Activated gamma-delta T cell treated with Interleukin-2 at 50 U/mL for 16 hours (primary cell): ENCODE measurements at regions not wholly inside any gene's neighbourhood (a gene's known extent, or its start where the extent isn't known, plus 50 kb on each side); places are given as distances from the start of the nearest gene placed in this dataset.
"Not testable (repeated sequence)": the region's sequence is repeated elsewhere in the genome, so short reads cannot be mapped to it uniquely, and the experiment has no call there.

Experiments used
- DNase-seq: peaks from one replicate; pipeline ENCODE4 v3.0.0-alpha.2; 2020

DNA sequence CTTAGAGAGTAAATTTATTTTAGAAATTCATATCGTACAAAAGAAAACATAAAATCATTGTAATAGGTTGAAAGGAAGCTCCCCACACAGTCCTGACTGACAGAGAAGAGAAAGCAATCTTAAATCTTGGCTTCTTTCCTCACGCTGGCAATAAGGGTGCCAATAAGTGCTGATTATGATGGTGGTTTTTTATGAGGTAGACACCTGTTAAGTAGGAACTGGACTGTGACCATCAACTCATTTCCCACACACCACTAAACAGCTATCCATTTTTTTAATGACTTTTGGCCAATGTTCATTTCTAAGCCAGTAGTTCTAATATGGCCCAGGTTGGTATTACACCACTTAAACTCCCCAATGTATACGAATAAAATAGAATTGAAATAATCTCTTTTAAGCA lies 893.5 kb upstream of the NUDT12 start:
- no peak for DNase-seq

DNA sequence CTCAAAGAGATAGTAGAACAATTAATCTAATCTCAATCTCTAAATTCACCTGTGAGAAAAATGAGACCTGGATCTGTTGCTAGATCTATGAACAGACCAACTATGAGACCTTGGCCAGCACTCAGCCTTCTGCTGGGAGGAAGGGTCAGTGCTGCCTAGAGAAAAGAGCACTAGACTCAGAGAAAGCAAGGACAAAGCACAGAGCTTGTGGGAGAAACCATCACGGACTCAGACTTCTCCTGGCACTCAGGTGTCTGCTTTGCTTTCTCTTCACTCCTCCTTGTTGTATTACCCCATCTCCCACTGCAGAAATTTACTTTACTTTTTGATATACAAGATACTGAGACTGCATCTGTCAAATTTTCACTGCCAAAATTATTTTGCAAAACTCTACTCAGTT lies 890.0 kb upstream of the NUDT12 start:
- no peak for DNase-seq

DNA sequence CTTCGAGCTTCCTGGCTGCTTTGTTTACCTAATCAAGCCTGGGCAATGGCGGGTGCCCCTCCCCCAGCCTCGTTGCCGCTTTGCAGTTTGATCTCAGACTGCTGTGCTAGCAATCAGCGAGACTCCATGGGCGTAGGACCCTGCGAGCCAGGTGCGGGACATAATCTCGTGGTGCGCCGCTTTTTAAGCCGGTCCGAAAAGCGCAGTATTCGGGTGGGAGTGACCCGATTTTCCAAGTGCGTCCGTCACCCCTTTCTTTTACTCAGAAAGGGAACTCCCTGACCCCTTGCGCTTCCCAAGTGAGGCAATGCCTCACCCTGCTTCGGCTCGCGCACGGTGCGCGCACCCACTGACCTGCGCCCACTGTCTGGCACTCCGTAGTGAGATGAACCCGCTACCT lies 889.3 kb upstream of the NUDT12 start:
- DNase-seq, result not testable (repeated sequence)

DNA sequence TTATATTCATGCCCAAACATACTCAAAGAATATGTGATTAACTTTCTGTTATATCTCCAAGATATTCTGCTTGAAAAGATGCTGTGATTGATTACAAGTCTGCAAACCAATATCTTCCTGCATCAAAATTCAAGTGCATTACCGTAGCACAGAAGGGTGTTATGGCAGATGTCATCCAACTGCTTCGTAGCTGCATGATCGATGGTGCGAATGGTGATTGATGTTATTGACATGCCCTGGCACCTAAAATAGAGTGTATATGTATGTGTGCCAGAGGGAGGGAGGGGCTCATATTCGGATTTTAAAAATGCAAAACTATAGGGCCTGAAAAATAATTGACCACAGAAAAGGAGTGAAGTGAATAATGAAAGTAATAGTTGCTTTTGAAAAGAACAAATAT lies 882.1 kb upstream of the NUDT12 start:
- no peak for DNase-seq

- no peak for DNase-seq
These were observed 881.1 kb upstream of the NUDT12 start for GRCh38 chr5:104443706-104444105.

DNA sequence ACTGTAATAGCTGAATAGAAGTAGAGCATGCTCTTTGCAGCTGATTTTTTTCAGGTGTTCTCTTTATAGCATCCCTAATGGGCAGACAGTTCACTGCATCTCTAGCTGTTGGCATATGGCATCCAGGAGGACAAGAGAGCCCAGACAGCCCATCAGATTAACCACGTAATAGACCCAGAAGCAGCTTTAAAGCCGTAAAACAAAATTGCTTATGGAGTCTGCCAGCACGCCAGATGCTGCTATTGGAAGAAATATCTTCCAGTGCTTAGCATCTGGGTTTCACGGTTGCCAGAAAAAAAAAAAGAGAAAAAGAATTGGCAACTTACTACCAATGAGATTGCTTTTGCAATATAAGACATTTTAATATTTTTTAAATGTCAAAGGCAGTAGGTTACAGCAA lies 869.4 kb upstream of the NUDT12 start:
- DNase-seq, result no peak

DNA sequence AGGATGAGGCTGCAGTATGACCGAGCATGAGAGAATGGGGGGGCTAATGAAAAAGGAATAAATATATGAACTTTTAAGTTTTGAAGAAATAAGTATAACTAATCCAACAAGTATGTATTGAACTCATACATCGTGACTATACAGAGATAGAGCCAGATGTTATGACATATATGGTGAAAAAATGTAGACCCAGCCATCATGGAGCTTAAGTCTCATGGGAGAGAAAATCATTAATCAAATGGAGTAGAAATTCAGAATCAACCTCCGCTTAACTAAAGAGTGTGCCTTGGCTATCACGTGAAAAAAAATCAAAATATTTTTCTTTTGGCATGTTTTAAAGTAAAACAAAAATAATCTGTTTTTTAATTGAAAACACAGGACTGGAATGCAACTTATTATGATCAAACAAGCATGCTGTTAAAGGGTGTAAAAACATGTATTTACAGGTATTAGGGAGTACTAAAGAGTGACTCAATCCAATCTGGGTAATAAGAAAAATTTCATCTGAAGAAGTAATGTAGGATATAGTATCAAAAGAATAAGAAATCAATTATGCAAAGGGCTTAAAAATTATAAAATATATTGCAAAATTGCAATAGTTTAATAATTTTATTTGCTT lies 868.5 kb upstream of the NUDT12 start:
- no peak for DNase-seq

DNA sequence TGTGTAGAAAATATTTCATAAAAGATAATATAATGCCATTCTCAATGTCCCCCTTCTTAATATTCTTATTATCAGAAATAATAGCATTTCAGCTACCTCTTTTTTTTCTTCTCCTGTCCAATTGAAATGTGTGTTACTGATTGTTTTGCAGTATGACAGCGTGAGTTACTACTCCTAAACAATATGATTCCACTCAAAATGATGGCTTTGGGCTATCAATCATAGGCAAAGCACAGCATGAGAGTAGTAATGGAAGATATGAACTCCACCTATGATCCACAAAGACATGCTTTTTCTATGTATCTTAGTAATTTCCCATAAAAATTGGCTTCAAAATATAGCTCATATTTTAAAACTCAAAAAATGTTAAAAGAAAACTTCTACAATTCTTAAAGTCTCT lies 867.3 kb upstream of the NUDT12 start:
- no peak for DNase-seq

DNA sequence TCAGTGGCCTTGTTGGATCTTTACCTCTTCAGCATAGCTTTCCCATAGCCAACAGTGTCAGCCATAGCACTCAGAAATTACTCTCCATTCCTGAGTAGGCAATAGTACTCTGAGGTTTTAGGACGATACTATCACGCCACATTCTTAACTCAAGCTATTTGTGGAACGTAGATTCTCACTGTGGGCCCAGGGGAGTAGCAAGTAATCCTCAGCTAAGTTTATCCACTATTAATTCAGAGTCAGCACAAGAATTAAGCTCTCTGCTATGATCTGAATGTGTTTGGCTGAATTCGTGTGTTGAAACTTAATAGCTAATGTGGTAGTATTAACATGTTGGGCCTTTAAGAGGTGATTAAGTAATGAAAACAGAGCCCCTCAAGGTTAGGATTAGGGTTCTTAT lies 858.8 kb upstream of the NUDT12 start:
- no peak for DNase-seq

- no peak for DNase-seq
These were observed 855.5 kb upstream of the NUDT12 start for GRCh38 chr5:104418056-104418455.

DNA sequence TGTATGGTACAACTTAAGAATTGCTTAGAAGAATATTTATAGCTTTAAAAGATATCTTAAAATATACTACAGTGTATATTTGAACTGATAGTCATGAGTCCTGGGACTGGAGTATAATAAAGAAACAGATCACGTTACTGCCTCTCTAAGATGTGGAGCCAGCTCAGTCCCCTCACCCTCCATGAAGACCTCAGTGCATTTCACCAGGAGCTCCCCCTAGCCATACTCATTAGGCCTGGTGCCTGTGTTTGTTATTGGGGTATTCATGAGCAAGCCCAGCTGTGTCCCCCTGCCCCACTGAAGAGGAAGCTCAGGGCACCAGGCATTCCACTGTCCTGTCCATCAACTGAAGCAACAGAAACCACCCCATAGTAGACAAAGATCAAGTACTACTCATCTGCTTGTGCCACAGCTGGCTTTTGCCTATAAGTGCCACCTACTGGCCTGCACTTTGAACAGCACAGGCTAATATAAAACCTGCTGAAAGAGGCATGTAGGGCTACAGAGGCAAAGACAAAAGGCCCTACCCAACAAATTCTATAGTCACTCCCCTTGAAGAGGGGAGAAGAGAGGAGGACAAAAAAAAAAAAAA lies 850.2 kb upstream of the NUDT12 start:
- DNase-seq, result no peak

- DNase-seq, result no peak
These were observed 838.4 kb upstream of the NUDT12 start for GRCh38 chr5:104400941-104401340.

DNA sequence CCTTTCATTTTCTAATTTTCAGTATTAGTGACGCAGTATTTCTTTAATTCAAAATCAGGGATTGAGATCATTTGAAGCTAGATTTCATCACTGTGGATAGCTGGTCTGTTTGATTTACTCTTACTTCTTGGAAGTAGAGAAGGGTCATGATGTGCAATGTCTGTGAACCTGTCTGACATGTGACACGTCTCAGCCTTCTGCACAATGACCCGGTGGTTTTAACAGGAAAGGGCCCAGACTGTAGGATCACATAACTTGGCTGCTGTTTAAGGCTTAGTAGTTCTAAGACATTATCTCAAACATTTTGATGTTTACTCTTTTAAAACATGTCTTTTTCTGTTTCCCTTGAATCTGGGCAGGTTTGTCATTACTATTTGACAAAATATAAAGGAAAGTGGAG lies 823.3 kb upstream of the NUDT12 start:
- DNase-seq, result no peak

DNA sequence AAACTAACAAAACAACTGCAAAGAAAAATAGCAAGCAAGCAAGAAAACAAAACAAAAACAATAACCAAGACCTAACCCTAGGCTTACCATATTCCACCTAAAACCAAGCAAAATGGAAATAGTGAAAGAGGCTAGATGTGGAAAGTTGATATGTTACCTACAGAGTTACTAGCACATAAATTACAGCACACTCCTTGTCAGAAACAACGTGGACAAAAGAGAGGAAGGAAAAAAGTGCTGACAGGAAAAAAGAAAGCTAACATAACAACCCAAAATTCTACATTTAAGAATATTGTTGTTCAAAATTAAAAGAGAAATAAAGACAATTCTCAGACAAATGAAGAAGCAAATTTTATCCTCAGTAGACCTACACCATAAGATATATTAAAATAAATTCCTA lies 812.8 kb upstream of the NUDT12 start:
- no peak for DNase-seq

DNA sequence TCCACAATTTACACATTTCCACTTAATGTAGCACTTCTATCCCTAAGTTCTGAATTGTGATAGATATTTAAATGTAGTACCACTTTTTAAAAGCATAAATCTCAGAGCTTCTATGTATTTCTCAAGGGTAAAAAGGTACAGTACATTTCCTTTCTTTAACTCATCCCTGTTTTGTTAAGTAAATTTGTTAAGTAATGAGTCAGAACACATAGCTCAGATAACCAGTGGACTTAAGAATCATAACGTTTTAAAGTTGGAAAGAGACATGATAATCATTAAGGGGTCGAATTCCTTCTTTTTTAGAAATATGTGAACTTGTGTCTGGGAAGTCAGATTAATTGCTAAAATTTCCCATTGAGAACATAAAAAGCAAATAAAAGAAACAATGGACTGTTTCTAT lies 810.2 kb upstream of the NUDT12 start:
- DNase-seq, result no peak

- DNase-seq, result no peak
These were observed 809.8 kb upstream of the NUDT12 start for GRCh38 chr5:104372376-104372775.

- no peak for DNase-seq
These were observed 807.9 kb upstream of the NUDT12 start for GRCh38 chr5:104370523-104370922.

GRCh38 chr5:104367978-104368377 lies 805.4 kb upstream of the NUDT12 start:
- no peak for DNase-seq

GRCh38 chr5:104363567-104363966 lies 801.0 kb upstream of the NUDT12 start:
- DNase-seq, result no peak

DNA sequence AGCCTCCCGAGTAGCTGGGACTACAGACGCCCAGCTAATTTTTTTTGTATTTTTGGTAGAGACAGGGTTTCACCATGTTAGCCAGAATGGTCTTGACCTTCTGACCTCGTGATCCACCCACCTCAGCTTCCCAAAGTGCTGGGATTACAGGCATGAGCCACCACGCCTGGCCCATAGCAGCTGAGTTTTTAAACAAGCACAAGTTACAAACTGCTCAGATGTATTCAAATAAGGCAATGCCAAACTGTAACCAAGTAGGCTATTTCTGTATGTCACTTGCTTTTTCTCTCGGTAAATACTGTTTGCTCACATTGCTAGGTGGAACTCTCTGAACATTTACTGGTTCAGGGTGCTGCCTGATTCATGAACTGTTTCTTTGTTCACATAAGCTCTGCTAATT lies 799.3 kb upstream of the NUDT12 start:
- no peak for DNase-seq

DNA sequence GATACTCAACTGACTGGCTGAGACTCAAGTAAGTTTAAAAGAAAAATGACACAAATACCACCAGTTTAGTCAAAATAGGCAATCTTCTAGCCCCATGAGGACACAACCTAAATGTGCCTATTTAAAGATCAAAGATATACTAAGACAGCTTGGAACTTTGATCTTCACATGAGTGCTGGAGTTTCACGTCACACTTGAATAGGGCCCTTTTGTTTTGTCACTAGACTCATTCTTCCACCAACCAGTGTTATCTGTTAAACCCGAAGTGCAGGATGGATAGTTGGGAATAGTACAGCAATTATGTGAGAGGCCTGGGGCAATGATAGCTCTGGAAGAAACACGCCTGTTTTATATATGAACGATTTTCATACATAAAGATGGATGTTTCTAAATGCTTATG lies 792.8 kb upstream of the NUDT12 start:
- no peak for DNase-seq

- DNase-seq, result no peak
These were observed 790.8 kb upstream of the NUDT12 start for GRCh38 chr5:104353371-104353770.

- no peak for DNase-seq
These were observed 790.4 kb upstream of the NUDT12 start for GRCh38 chr5:104352954-104353353.

GRCh38 chr5:104347119-104347708 lies 784.6 kb upstream of the NUDT12 start:
- no peak for DNase-seq
